Karpas-422 (cell line): ENCODE measurements at regions not wholly inside any gene's neighbourhood (a gene's known extent, or its start where the extent isn't known, plus 50 kb on each side); places are given as distances from the start of the nearest gene placed in this dataset.

Experiments used
- DNase-seq: peaks from one replicate; pipeline ENCODE4 v3.0.0-alpha.2; 2015
- H2AFZ ChIP-seq: fragments of 200-600 bp; sonication (generic); 2 replicates; pipeline ENCODE4 v1.6.1; 2014; ENCODE audit warnings: antibody characterized with exemption, low read length, mixed read lengths
- H3K27ac ChIP-seq: fragments of 200-600 bp; sonication (generic); 2 replicates; pipeline ENCODE4 v1.5.1; 2014; ENCODE audit warnings: mild to moderate bottlenecking, low read length, moderate library complexity
- H3K27me3 ChIP-seq: fragments of 200-600 bp; sonication (generic); 2 replicates; pipeline ENCODE4 v1.6.1; 2014; ENCODE audit warnings: low read length, mixed read lengths
- H3K36me3 ChIP-seq: fragments of 200-600 bp; sonication (generic); 2 replicates; pipeline ENCODE4 v1.6.1; 2014; ENCODE audit warnings: low read length, mixed read lengths; ENCODE audit not compliant: insufficient read depth
- H3K4me1 ChIP-seq: fragments of 200-600 bp; sonication (generic); 2 replicates; pipeline ENCODE4 v1.6.1; 2014; ENCODE audit warnings: mild to moderate bottlenecking, low read length, mixed read lengths
- H3K4me2 ChIP-seq: fragments of 200-600 bp; sonication (generic); 2 replicates; pipeline ENCODE4 v1.6.1; 2014; ENCODE audit warnings: low read length, low read depth, mild to moderate bottlenecking; ENCODE audit not compliant: poor library complexity, severe bottlenecking
- H3K4me3 ChIP-seq: fragments of 200-600 bp; sonication (generic); 2 replicates; pipeline ENCODE4 v1.5.1; 2014; ENCODE audit warnings: mild to moderate bottlenecking, antibody characterized with exemption, low read length, mixed read lengths
- H3K79me2 ChIP-seq: fragments of 200-600 bp; sonication (generic); 2 replicates; pipeline ENCODE4 v1.6.1; 2014; ENCODE audit warnings: mild to moderate bottlenecking, low read length, mixed read lengths
- H3K9ac ChIP-seq: fragments of 200-600 bp; sonication (generic); 2 replicates; pipeline ENCODE4 v1.6.0; 2014; ENCODE audit warnings: low read length
- H3K9me2 ChIP-seq: fragments of 200-600 bp; sonication (generic), shearing (Covaris generic); replicated peaks from 2 replicates; pipeline ENCODE4 v1.6.0; 2014; ENCODE audit warnings: mild to moderate bottlenecking, low read length, moderate library complexity; ENCODE audit not compliant: insufficient read depth
- H3K9me3 ChIP-seq: fragments of 300-700, 200-600 bp; sonication (generic); 2 replicates; pipeline ENCODE4 v1.6.1; 2014; ENCODE audit warnings: low read length, mixed read lengths
- H4K20me1 ChIP-seq: fragments of 200-600 bp; sonication (generic); 2 replicates; pipeline ENCODE4 v1.6.1; 2014; ENCODE audit warnings: mild to moderate bottlenecking, antibody characterized with exemption, low read length, low read depth; ENCODE audit not compliant: insufficient read depth

DNA sequence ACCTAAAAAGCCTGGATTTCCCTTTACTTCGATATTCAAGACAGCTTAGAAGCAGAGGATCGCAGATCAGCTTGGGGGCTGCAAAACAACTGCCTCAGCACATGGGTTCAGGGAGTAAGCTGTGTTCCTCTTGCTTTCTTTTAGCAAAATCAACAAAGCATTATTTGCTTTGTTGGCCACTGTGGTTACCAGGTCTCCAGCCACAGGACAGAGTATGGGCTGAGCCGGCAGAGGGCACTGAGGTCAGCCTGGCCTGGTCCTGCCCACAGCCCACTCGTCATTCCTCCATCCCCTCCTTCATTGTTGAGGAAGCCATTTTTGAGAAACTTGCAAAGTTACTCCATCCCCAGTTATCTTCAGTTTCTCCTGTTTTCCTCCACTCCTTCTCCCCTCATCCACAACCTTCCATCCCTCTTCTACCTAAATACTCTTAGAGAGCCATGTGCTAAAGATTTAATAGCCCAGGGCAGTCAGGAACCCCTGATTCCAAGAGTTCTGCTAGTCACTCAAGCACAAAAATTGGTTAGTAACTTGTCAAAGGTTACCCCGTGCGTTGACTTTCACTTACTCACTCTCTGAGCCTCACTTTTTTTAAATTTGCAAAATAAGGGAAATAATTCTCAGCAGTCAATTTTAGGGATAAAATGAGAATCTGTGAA, 60.0 kb upstream of the HES1 start:
- no peaks in the 10 kb centered on the region; the same call in 1 of the 2 replicates for H3K27me3 ChIP-seq
- H3K79me2 ChIP-seq: no peaks in the 10 kb centered on the region
- no peaks in the 10 kb centered on the region for H3K36me3 ChIP-seq
- no peaks in the 10 kb centered on the region for H3K9me2 ChIP-seq
- H3K4me1 ChIP-seq: peaks cover 30% of the 10 kb centered on the region
- H4K20me1 ChIP-seq: no peaks in the 10 kb centered on the region
- no peak for DNase-seq
- no peak overlapping the region for H3K27ac ChIP-seq
- no peaks in the 10 kb centered on the region for H3K9me3 ChIP-seq
- H3K4me2 ChIP-seq: no peak overlapping the region
- no peak overlapping the region for H3K4me3 ChIP-seq
- H3K9ac ChIP-seq: no peak overlapping the region
- no peak overlapping the region; the same call in 1 of the 2 replicates for H2AFZ ChIP-seq

DNA sequence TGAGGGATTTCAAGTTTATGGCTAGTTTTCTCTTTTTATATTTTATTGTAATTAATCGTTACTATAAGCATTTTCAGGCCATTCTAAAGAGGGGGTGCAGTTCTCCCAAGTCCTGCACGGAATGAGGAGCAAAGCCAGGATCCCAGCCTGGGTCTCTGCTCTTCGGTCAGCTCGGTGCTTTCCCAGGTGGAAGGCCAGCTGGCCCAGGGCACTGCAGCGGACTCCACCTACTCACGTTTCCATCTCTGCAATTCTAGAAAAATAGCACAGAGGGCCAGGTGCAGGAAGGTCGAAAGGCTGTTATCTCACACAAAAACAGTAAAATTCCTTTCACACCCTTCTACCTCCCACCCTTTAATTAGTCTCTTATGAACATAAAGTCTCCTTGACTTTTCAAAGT, 59.5 kb upstream of the HES1 start:
- Histone ChIP-seq H4K20me1 (no peaks in the 10 kb centered on the region), H3K4me2 (no peak overlapping the region), H3K4me3 (no peak overlapping the region), H3K4me1 (peaks cover 32% of the 10 kb centered on the region), H3K27ac (no peak overlapping the region), H2AFZ (no peak overlapping the region), H3K9ac (no peak overlapping the region), H3K27me3 (no peaks in the 10 kb centered on the region; the same call in 1 of the 2 replicates), H3K9me2 (no peaks in the 10 kb centered on the region), H3K9me3 (no peaks in the 10 kb centered on the region), H3K36me3 (no peaks in the 10 kb centered on the region), H3K79me2 (no peaks in the 10 kb centered on the region)
- no peak for DNase-seq

DNA sequence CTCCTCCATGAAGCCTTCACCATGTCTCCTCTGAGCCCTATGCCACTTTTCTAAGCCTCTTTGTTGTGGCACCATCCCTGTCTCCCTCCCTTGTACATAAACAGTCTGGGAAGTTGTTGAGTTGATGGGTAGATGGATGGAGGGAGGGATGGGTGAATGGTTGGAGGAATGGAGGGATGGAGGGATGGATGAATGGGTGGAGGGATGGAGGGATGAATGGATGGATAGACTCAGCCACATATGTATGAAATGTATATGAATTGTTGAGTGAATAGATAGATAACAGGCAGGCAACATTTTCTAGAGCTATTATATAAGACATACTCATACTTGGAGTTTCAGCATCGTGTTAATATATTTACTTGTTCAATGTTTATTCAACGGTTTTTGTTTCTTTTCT, 58.3 kb upstream of the HES1 start:
- Histone ChIP-seq H3K9ac (no peak overlapping the region), H2AFZ (no peak overlapping the region; the same call in 1 of the 2 replicates), H3K27ac (no peak overlapping the region), H3K36me3 (no peaks in the 10 kb centered on the region), H3K27me3 (no peaks in the 10 kb centered on the region), H3K4me2 (no peak overlapping the region), H3K79me2 (no peaks in the 10 kb centered on the region), H3K9me3 (no peaks in the 10 kb centered on the region), H3K4me1 (peaks cover 35% of the 10 kb centered on the region), H4K20me1 (no peaks in the 10 kb centered on the region), H3K9me2 (no peaks in the 10 kb centered on the region), H3K4me3 (no peak overlapping the region)
- no peak for DNase-seq

DNA sequence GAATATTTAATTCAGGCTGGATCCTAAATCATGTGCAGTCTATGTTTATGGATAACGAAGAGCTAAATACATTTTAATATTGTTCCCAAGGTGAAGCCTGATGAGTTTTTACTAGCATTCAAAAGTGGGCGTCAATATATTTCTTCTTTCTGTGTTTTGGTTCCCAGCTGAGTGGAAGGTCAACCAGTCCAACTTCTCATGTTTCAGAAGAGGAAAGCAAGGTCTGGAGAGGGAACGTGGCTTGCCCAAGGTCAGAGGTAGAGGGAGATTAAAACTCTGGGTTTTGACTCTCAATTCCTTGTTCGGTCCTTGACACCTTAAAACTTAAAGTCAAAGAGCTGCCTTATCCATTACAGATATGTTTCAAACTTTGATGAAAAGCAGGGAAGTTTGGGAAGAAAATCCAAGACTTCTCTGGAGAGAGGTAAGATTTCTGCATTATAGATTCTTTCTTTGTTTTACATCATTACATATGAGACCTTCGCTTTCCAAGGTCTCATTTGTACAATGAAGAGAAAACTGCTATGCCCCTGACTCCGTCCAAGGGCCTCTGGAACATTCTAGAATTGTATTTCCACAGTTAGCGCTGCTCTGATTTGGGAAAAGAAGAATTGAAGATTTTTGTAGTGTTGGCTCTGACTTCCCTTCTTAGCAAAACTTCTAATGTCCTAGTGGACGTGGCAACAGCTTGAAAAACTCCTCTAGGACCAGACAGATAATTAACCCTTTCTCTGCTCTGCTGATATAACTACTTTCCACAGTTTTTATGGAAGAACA, 57.7 kb upstream of the HES1 start:
- DNase-seq: no peak
- no peak overlapping the region for H2AFZ ChIP-seq
- no peaks in the 10 kb centered on the region for H3K36me3 ChIP-seq
- no peaks in the 10 kb centered on the region for H4K20me1 ChIP-seq
- H3K9me2 ChIP-seq: no peaks in the 10 kb centered on the region
- H3K79me2 ChIP-seq: no peaks in the 10 kb centered on the region
- no peaks in the 10 kb centered on the region for H3K9me3 ChIP-seq
- no peaks in the 10 kb centered on the region for H3K27me3 ChIP-seq
- no peak overlapping the region for H3K27ac ChIP-seq
- H3K4me2 ChIP-seq: no peak overlapping the region
- no peak overlapping the region for H3K9ac ChIP-seq
- peaks cover 41% of the 10 kb centered on the region for H3K4me1 ChIP-seq
- no peak overlapping the region for H3K4me3 ChIP-seq

DNA sequence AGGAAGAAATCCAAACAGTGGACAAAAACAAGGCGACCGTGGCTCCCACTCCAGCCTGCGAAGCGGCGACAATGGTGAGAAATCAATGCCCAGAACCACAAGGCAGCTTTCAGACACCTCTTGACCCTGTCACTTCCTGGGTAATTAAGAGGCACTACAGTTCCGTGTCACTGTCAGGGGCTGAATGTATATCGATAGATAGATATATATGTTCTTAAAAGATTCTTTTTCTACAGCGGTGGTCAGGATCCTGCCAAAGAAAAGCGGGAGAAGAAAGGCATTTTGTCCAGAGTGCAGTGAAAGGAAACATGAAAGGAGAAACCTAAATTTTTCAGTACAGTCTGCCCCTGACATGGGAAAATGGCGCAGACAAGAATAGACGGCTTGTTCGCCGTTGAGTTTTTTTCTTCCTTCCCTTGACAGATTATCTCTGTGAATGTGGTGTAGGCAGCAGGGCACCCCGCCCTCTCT, 56.2 kb upstream of the HES1 start:
- no peak for DNase-seq
- Histone ChIP-seq H3K9me3 (no peaks in the 10 kb centered on the region), H3K79me2 (no peaks in the 10 kb centered on the region), H3K27me3 (no peaks in the 10 kb centered on the region), H2AFZ (no peak overlapping the region), H3K4me2 (no peak overlapping the region), H3K9me2 (no peaks in the 10 kb centered on the region), H3K4me1 (peaks cover 47% of the 10 kb centered on the region), H3K9ac (no peak overlapping the region), H3K4me3 (no peak overlapping the region), H4K20me1 (no peaks in the 10 kb centered on the region), H3K36me3 (no peaks in the 10 kb centered on the region), H3K27ac (no peak overlapping the region)

DNA sequence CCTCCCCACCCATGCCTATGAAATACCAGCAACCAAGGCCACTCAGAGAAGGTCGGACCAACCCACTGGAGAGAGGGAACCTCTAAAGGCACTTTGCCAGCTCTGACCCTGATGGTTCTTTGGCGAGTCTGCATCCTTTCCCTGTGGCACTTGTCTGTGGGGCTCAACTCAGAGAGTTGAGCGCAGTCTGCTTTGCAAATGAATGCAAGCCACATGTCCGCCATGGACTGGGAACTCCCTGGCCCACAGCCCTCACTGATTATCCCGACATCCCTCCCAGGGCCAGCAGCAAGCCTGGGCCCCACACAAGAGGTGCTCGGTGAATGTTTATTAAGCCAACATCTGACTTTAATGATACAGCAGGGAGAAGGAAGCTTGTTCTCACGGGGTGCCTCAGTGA, 55.5 kb upstream of the HES1 start:
- no peak overlapping the region for H3K4me2 ChIP-seq
- H3K9me2 ChIP-seq: no peaks in the 10 kb centered on the region
- H3K27me3 ChIP-seq: no peaks in the 10 kb centered on the region
- peaks cover 50% of the 10 kb centered on the region for H3K4me1 ChIP-seq
- no peaks in the 10 kb centered on the region for H3K79me2 ChIP-seq
- no peaks in the 10 kb centered on the region for H3K36me3 ChIP-seq
- no peak for DNase-seq
- no peak overlapping the region for H3K4me3 ChIP-seq
- no peaks in the 10 kb centered on the region for H4K20me1 ChIP-seq
- H3K9ac ChIP-seq: no peak overlapping the region
- H2AFZ ChIP-seq: no peak overlapping the region
- H3K27ac ChIP-seq: no peak overlapping the region
- no peaks in the 10 kb centered on the region for H3K9me3 ChIP-seq

DNA sequence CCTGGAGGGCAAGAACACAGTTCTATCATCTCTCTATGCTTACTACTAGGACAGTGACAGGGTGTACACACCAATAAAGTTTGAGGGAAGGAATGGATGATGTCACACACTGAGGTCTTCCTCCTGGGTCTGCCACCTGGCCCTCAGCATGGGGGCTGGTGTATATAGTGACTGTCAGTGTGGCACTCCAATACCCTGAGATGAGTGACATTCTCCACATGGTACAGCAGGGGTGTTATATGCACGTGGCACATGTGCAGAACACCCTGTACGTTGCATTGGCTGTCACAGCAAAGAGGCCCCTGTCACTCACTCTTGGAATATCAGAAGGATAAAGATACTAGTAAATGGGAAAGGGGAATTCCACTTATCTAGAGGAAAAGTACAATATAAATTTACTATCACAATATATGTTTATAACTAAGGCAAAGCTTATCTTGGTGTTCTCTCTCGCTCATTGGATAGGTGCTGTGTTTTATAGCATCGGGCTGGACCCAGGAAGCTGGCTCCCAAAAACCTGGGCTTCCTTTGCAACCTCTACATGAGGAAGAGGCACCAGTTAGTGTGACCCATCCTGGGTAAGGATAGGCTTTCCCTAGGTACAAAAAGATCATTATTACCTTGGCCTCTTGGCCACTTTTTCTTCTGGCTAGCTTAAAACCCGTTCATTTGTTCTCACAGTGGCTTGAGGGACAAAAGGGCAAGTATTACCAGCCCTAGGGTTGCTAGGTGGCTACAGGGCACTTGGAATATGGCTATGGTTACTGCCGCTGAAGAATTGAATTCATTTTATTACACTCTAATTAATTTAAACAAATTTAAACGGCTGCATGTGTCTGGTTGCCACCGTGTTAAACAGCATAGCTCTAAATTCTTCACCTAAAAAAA, 54.8 kb upstream of the HES1 start:
- H2AFZ ChIP-seq: no peak overlapping the region
- H3K79me2 ChIP-seq: no peaks in the 10 kb centered on the region
- DNase-seq: no peak
- H4K20me1 ChIP-seq: no peaks in the 10 kb centered on the region
- H3K4me1 ChIP-seq: peaks cover 55% of the 10 kb centered on the region
- H3K27ac ChIP-seq: peak overlapping the region; percentile 92
- no peaks in the 10 kb centered on the region for H3K36me3 ChIP-seq
- H3K9me3 ChIP-seq: no peaks in the 10 kb centered on the region
- no peak overlapping the region for H3K4me3 ChIP-seq
- peak overlapping the region; percentile 13; the same call in 1 of the 2 replicates for H3K9ac ChIP-seq
- no peaks in the 10 kb centered on the region for H3K9me2 ChIP-seq
- peak overlapping the region; percentile 52 for H3K4me2 ChIP-seq
- no peaks in the 10 kb centered on the region for H3K27me3 ChIP-seq

DNA sequence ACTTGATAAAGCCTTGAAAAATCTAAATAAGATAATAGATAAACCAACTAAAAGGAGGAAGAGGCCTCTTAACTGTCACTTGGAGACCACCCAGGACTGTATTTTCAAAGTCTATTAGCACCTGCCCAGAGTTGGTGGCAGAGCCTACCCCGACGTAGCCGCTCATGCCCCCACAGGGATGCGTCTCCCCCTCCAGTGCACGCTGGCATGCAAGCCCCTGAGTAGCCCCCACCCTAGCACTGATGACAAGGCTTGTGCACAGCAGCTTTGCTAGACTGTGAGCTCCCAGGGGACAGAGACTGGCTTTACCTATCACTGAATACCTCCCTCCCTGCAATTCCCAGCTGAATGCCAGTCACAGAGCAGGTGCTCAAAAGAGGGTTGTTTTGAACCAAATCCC, 54.1 kb upstream of the HES1 start:
- Histone ChIP-seq H4K20me1 (no peaks in the 10 kb centered on the region), H3K9me3 (no peaks in the 10 kb centered on the region), H3K27me3 (no peaks in the 10 kb centered on the region), H3K9ac (peak overlapping the region; percentile 67; the same call in 1 of the 2 replicates), H2AFZ (no peak overlapping the region), H3K79me2 (no peaks in the 10 kb centered on the region), H3K4me2 (peak overlapping the region; percentile 52), H3K4me1 (peaks cover 62% of the 10 kb centered on the region), H3K9me2 (no peaks in the 10 kb centered on the region), H3K4me3 (no peak overlapping the region; the same call in 1 of the 2 replicates), H3K27ac (peak overlapping the region; percentile 92), H3K36me3 (no peaks in the 10 kb centered on the region)
- DNase-seq: no peak
